NCI-H2196 treated with DMSO at 0.1 percent for 48 hours (cell line): ENCODE measurements at regions not wholly inside any gene's neighbourhood (a gene's known extent, or its start where the extent isn't known, plus 50 kb on each side); places are given as distances from the start of the nearest gene placed in this dataset.

ENCODE experiments used
- DNase-seq: peaks from one replicate; lab custom pipeline; 2025; ENCODE audit not compliant: unreplicated experiment; lab: John Stamatoyannopoulos, UW

- no peak for DNase-seq
Observed at GRCh38 chr5:145130996-145131395, 704.1 kb downstream of the PRELID2 start.

GRCh38 chr5:145129797-145130196, 705.3 kb downstream of the PRELID2 start:
- DNase-seq = no peak

- no peak for DNase-seq
Observed at GRCh38 chr5:145124806-145125205, 710.3 kb downstream of the PRELID2 start.

- DNase-seq = no peak
Observed at GRCh38 chr5:145118611-145119010, 716.5 kb downstream of the PRELID2 start.

- no peak for DNase-seq
Observed at GRCh38 chr5:145118127-145118526, 717.0 kb downstream of the PRELID2 start.

- no peak for DNase-seq
Observed at GRCh38 chr5:145117285-145117684, 717.9 kb downstream of the PRELID2 start.

GRCh38 chr5:145111420-145111819, 723.7 kb downstream of the PRELID2 start:
- DNase-seq = no peak

GRCh38 chr5:145110834-145111233, 724.3 kb downstream of the PRELID2 start:
- DNase-seq = no peak

- DNase-seq = no peak
Observed at GRCh38 chr5:145110181-145110580, 725.0 kb downstream of the PRELID2 start.

GRCh38 chr5:145105384-145105783, 729.8 kb downstream of the PRELID2 start:
- no peak for DNase-seq

- no peak for DNase-seq
Observed at GRCh38 chr5:145104106-145104505, 731.0 kb downstream of the PRELID2 start.

- no peak for DNase-seq
Observed at GRCh38 chr5:145101246-145101645, 733.9 kb downstream of the PRELID2 start.

GRCh38 chr5:145090115-145090514, 745.0 kb downstream of the PRELID2 start:
- DNase-seq = no peak

GRCh38 chr5:145084834-145085233, 750.3 kb downstream of the PRELID2 start:
- DNase-seq = no peak

- DNase-seq = no peak
Observed at GRCh38 chr5:145077028-145077427, 758.1 kb downstream of the PRELID2 start.

- no peak for DNase-seq
Observed at GRCh38 chr5:145076040-145076439, 759.1 kb downstream of the PRELID2 start.

- no peak for DNase-seq
Observed at GRCh38 chr5:145072889-145073288, 762.3 kb downstream of the PRELID2 start.

- no peak for DNase-seq
Observed at GRCh38 chr5:145068721-145069120, 766.4 kb downstream of the PRELID2 start.

GRCh38 chr5:145062280-145063062, 772.7 kb downstream of the PRELID2 start:
- DNase-seq = no peak

- DNase-seq = no peak
Observed at GRCh38 chr5:145056800-145057199, 778.3 kb downstream of the PRELID2 start.

- no peak for DNase-seq
Observed at GRCh38 chr5:145050181-145050580, 785.0 kb downstream of the PRELID2 start.

- no peak for DNase-seq
Observed at GRCh38 chr5:145044970-145045369, 790.2 kb downstream of the PRELID2 start.

- no peak for DNase-seq
Observed at GRCh38 chr5:145028626-145029025, 806.5 kb downstream of the PRELID2 start.
